Bronchial epithelial cell (primary cell): ENCODE measurements at regions not wholly inside any gene's neighbourhood (a gene's known extent, or its start where the extent isn't known, plus 50 kb on each side); places are given as distances from the start of the nearest gene placed in this dataset.

ENCODE experiments used
- DNase-seq: peaks from one replicate; pipeline ENCODE4 v3.0.0-alpha.2; 2010; ENCODE audit warnings: low read depth
- FAIRE-seq: peaks from 2 replicates; lab custom pipeline; 2011; peaks lifted over from hg19 to GRCh38; lab: Jason Lieb, UNC
- H3K27me3 ChIP-seq: 2 replicates; pipeline ENCODE4 v1.5.1; 2011; ENCODE audit warnings: low read length; ENCODE audit not compliant: control insufficient read depth, insufficient read depth
- H3K36me3 ChIP-seq: 2 replicates; pipeline ENCODE4 v1.5.1; 2011; ENCODE audit warnings: low read length; ENCODE audit not compliant: control insufficient read depth, insufficient read depth
- H3K4me3 ChIP-seq: 2 replicates; pipeline ENCODE4 v1.5.1; 2011; ENCODE audit warnings: mild to moderate bottlenecking, low read depth, low read length, control low read depth
- CTCF ChIP-seq: IDR thresholded peaks from 2 replicates; pipeline ENCODE4 v1.5.1; 2011; ENCODE audit warnings: mild to moderate bottlenecking, moderate library complexity, low read length, control low read depth, inconsistent platforms; ENCODE audit not compliant: insufficient read depth, severe bottlenecking

DNA sequence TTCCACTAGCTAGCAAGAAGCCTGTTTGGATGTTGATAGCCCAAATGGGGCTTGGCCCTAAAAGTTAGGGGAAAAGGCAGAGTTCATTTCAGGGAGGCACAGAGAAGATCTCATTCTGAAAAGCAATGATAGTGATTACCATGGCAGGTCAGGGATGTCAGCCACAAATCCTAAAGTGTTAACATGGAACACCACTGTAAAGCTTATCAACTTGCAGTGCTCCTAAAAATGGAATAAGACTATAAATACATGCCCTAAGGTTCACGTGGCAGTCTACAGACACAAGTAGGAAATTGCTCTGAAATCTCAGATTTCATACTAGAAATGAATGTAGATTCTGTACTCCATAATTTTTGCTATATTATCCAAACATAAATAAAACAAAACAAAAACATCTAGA lies 280.0 kb upstream of the E2F7 start:
- no peak overlapping the region for H3K4me3 ChIP-seq
- no peaks in the 10 kb centered on the region for H3K27me3 ChIP-seq
- H3K36me3 ChIP-seq, result no peaks in the 10 kb centered on the region
- FAIRE-seq (no peak), DNase-seq (no peak)
- TF ChIP-seq CTCF, result no peak

DNA sequence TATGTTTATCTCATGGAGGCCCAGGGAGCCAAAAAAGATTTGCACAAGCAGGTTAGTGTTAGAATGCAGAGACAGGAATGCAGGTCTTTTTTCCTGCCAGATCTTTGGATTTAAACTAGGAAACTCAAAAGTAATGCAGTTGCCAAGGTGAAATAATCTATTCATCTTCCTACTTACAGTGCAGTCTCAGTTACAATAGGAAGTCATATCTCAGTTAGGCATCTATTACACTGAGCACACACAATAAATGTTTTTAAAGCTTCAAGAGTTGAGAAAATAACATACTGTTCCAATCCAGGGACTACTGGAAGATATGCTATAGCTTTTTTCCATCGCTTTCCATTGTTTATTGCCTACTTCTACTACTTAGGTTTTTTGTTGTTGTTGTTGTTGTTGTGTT lies 279.3 kb upstream of the E2F7 start:
- H3K36me3 ChIP-seq, result no peaks in the 10 kb centered on the region
- FAIRE-seq (peak; percentile 85), DNase-seq (no peak)
- TF ChIP-seq CTCF, result no peak
- H3K27me3 ChIP-seq, result no peaks in the 10 kb centered on the region
- no peak overlapping the region for H3K4me3 ChIP-seq

- H3K4me3 ChIP-seq, result no peak overlapping the region
- no peaks in the 10 kb centered on the region for H3K36me3 ChIP-seq
- no peaks in the 10 kb centered on the region for H3K27me3 ChIP-seq
- FAIRE-seq, result no peak
- no peak for TF ChIP-seq CTCF
- peak; percentile 86 for DNase-seq
Measured at GRCh38 chr12:77343291-77343690, 277.9 kb upstream of the E2F7 start.

DNA sequence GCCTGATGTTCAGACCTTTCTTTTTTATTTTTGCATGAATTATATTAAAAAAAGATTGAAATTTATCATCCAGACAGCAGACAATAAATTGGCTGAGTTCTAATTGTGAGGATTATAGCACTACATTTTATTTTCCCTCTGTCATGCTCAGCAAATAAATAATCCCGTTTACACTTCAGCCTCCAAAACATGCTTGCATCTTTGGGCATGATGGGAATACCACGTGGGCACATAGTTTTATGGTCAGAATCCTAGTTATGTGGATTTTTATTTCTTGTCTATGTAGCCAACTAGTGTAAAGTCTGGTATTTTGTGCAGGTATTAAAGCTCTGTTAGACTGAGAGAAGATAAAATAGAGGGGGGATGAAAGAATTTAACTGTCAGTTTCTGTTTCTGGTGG lies 276.9 kb upstream of the E2F7 start:
- no peak for TF ChIP-seq CTCF
- H3K4me3 ChIP-seq, result no peak overlapping the region
- FAIRE-seq, result no peak

DNA sequence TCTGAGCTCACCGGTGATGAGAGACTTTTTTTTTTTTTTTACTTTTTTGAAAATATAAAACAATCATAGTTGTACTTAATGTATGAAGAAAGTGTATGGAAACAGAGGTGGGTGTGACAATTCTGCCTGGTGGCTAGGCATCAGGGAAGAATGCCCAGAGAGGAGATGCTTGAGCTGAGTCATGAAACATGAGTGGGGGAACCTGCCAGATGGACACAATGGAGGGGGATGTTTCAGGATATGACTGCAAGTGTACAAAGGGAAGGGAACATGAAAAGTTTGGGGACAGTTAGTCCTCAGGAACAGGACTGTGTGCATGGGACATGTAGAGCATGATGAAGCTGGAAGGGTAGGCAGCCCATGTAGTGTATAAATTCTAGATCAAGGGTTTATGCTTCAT lies 274.2 kb upstream of the E2F7 start:
- FAIRE-seq, result peak; percentile 52

More for the DNA sequence above, 276.9 kb upstream of the E2F7 start:
- Histone ChIP-seq H3K27me3 (no peaks in the 10 kb centered on the region), H3K36me3 (no peaks in the 10 kb centered on the region)
- no peak for DNase-seq

More for the DNA sequence above, 274.2 kb upstream of the E2F7 start:
- H3K36me3 ChIP-seq, result no peaks in the 10 kb centered on the region
- no peak for TF ChIP-seq CTCF
- no peaks in the 10 kb centered on the region for H3K27me3 ChIP-seq
- peak; percentile 9 for DNase-seq
- H3K4me3 ChIP-seq, result no peak overlapping the region
